ENCODE measurements at regions not wholly inside any gene's neighbourhood (a gene's known extent, or its start where the extent isn't known, plus 50 kb on each side); places are given as distances from the start of the nearest gene placed in this dataset.

- TF ChIP-seq CTCF (IDR thresholded peaks at IDR 0.05): no peak
- no peak for TF ChIP-seq POLR2A (IDR thresholded peaks at IDR 0.05)
These were observed 61.6 kb upstream of the NOCT start for GRCh38 chr4:138953961-138954371.

Data from lower leg skin (tissue), 3 donors.